ENCODE measurements at regions not wholly inside any gene's neighbourhood (a gene's known extent, or its start where the extent isn't known, plus 50 kb on each side); places are given as distances from the start of the nearest gene placed in this dataset.

GRCh38 chr11:15609445-15609844 is 494.7 kb downstream of the INSC start:
- Histone ChIP-seq H3K4me1 (peaks cover 6 to 11% of the 10 kb centered on the region in 2 donors), H3K27ac (no peak overlapping the region), H3K4me3 (replicated peaks in 1 of 3) (no peak overlapping the region), H3K36me3 (no peaks in the 10 kb centered on the region), H3K9me3 (no peaks in the 10 kb centered on the region), H3K27me3 (no peaks in the 10 kb centered on the region)
- TF ChIP-seq, protein P1, sequence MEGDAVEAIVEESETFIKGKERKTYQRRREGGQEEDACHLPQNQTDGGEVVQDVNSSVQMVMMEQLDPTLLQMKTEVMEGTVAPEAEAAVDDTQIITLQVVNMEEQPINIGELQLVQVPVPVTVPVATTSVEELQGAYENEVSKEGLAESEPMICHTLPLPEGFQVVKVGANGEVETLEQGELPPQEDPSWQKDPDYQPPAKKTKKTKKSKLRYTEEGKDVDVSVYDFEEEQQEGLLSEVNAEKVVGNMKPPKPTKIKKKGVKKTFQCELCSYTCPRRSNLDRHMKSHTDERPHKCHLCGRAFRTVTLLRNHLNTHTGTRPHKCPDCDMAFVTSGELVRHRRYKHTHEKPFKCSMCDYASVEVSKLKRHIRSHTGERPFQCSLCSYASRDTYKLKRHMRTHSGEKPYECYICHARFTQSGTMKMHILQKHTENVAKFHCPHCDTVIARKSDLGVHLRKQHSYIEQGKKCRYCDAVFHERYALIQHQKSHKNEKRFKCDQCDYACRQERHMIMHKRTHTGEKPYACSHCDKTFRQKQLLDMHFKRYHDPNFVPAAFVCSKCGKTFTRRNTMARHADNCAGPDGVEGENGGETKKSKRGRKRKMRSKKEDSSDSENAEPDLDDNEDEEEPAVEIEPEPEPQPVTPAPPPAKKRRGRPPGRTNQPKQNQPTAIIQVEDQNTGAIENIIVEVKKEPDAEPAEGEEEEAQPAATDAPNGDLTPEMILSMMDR (IDR thresholded peaks at IDR 0.05): no peak
- TF ChIP-seq POLR2A (IDR thresholded peaks at IDR 0.05): no peak
- intact Hi-C loops (cut with DNase I): no loop called here
- WGBS, 2 donors: 95 to 100% methylated on average over 1 of the region's 1 CpG
- DNase-seq: no peak

DNA sequence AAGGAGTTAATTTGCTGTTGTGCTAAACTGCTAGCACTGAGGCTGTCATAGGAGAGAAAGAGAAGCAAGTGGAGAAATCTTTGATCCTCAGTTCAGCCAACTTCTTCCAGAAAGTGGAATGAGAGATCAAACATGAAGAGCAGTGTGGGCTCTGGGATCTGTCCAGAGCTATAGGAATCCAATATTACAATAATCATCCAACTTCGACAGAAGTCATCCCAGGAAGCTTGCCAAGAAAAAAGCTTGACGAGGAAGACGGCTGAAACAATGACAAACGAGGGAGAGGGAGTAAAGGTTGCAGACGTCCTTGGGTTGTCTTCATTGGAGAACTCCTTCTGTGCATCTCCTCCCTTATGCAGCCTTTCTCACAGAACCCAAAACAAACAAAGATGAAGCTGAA is 496.2 kb downstream of the INSC start:
- Histone ChIP-seq H3K9me3 (no peaks in the 10 kb centered on the region), H3K4me1 (peaks cover 6 to 7% of the 10 kb centered on the region in 2 donors), H3K4me3 (replicated peaks in 1 of 3) (no peak overlapping the region), H3K27me3 (no peaks in the 10 kb centered on the region), H3K36me3 (no peaks in the 10 kb centered on the region), H3K27ac (no peak overlapping the region)
- no peak for TF ChIP-seq POLR2A (IDR thresholded peaks at IDR 0.05)
- TF ChIP-seq, protein P1 (IDR thresholded peaks at IDR 0.05): no peak
- no peak for DNase-seq
- intact Hi-C loops (cut with DNase I): no loop called here
- WGBS, 2 donors: 34 to 46% methylated on average over 5 of the region's 5 CpGs

- WGBS, 2 donors: 38 to 84% methylated on average over 1 of the region's 1 CpG
These were observed 498.5 kb downstream of the INSC start for GRCh38 chr11:15613251-15613650.

GRCh38 chr11:15613789-15614188 is 499.1 kb downstream of the INSC start:
- H3K36me3 ChIP-seq: no peaks in the 10 kb centered on the region
- DNase-seq: no peak
- no peak overlapping the region for H3K27ac ChIP-seq
- no peaks in the 10 kb centered on the region for H3K9me3 ChIP-seq
- TF ChIP-seq, protein P1 (IDR thresholded peaks at IDR 0.05): no peak
- no peak for TF ChIP-seq POLR2A (IDR thresholded peaks at IDR 0.05)
- H3K4me1 ChIP-seq: no peaks in the 10 kb centered on the region
- WGBS, 2 donors: 65 to 82% methylated on average over 1 of the region's 1 CpG
- intact Hi-C loops (cut with DNase I): no loop called here
- H3K4me3 ChIP-seq (replicated peaks in 1 of 3): no peak overlapping the region
- H3K27me3 ChIP-seq: no peaks in the 10 kb centered on the region

More at GRCh38 chr11:15613251-15613650, 498.5 kb downstream of the INSC start:
- DNase-seq: no peak
- TF ChIP-seq, protein P1 (IDR thresholded peaks at IDR 0.05): no peak
- peaks cover 3 to 5% of the 10 kb centered on the region in 2 donors for H3K4me1 ChIP-seq
- intact Hi-C loops (cut with DNase I): no loop called here
- H3K27ac ChIP-seq: no peak overlapping the region
- no peaks in the 10 kb centered on the region for H3K9me3 ChIP-seq
- no peaks in the 10 kb centered on the region for H3K36me3 ChIP-seq
- no peak overlapping the region for H3K4me3 ChIP-seq (replicated peaks in 1 of 3)
- no peaks in the 10 kb centered on the region for H3K27me3 ChIP-seq

DNA sequence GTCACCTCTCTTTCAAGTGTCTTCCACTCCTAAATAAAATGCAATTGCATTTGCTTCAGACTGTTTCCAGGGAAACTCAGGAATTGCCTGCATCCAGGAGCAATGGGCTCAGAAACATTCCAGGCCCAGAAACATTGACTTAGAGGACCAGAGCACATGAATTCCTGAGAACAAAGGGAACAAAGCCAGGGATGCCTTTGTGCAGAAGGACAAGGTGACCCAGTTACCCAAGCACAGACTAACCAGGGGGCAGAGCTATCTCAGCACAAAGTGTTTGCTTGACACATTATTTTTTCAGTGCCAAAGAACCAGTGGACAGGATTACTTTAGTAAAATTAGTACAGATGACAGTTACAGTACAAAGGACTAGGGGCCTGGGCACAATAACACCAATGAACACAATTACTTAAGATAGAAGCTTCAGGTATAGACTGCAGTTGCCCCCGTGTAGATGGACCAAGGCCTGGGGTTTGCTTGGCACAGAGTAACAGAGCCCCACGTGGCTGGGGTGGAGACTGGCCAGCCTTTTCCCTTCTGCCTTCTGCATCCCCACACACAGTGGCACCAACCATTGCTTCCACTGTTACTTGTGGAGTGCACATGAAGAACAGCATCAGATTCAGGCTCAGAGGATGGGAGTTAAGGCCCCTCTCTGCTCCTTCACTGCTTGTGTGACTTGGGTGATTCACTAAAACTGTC is 500.8 kb downstream of the INSC start:
- intact Hi-C loops (cut with DNase I): no loop called here
- H3K27me3 ChIP-seq: no peaks in the 10 kb centered on the region
- TF ChIP-seq, protein P1 (IDR thresholded peaks at IDR 0.05): no peak
- TF ChIP-seq POLR2A (IDR thresholded peaks at IDR 0.05): no peak
- no peak overlapping the region for H3K4me3 ChIP-seq (replicated peaks in 1 of 3)
- no peak overlapping the region for H3K27ac ChIP-seq
- no peaks in the 10 kb centered on the region for H3K36me3 ChIP-seq
- H3K9me3 ChIP-seq: no peaks in the 10 kb centered on the region
- DNase-seq: no peak
- H3K4me1 ChIP-seq: no peaks in the 10 kb centered on the region
- WGBS, 2 donors: 79 to 96% methylated on average over 2 of the region's 2 CpGs
